Renal cortex interstitium (tissue), 11 donors: ENCODE measurements at regions not wholly inside any gene's neighbourhood (a gene's known extent, or its start where the extent isn't known, plus 50 kb on each side); places are given as distances from the start of the nearest gene placed in this dataset.

Source experiments
- DNase-seq, 11 donors: peaks; one replicate each; pipeline ENCODE4 v3.0.0-alpha.2; 2013; ENCODE audit warnings: low read depth in 9 of 11, low spot score in 4 of 11; ENCODE audit errors: extremely low read depth in 1 of 11

DNA sequence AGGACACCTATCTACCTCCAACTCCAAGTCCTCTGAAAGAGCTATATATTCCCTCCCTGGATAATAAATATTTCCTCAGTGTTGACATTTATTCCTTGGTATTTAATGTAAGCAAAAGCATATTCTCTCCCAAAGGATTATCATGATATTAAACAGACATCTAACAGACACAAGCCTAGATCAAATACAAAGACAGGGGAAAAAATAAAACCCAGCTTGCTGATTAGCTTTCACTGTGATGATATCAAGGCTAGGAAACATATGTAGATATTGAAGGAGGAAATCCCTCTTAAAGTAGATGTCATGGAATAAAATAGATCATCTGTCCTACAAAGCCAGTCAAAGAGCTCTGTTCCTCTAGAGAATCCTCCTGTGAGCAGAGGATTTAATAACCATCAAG lies 95.2 kb downstream of the CRPPA start:
- no peak for DNase-seq

- DNase-seq, result no peak
Observed at GRCh38 chr7:16323313-16323712, 98.0 kb downstream of the CRPPA start.

DNA sequence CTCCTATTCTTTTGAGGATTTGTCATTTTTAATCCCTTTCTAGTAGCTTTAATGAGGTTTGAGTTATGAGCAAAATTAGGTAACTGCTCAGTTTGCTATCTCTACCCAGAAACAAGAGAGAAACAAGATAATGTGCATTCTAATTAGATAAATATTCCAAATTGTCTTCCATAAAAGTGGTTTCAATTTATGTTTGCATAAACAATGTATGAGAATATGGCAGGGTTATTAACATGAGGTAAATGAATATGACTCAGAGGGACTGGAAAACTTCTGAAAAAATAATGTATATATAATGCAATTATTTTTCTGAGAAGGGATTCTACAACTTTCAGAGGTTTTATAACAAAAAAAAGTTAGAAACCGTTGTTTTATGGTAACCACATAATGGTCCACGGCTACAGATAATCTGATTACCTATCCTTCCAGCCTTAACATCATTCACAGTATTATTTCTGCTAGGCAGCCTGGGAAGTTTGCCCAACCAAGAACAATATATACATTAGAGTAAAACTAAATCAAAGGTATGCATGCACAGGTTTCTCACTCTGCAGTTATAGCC lies 101.2 kb downstream of the CRPPA start:
- no peak for DNase-seq

DNA sequence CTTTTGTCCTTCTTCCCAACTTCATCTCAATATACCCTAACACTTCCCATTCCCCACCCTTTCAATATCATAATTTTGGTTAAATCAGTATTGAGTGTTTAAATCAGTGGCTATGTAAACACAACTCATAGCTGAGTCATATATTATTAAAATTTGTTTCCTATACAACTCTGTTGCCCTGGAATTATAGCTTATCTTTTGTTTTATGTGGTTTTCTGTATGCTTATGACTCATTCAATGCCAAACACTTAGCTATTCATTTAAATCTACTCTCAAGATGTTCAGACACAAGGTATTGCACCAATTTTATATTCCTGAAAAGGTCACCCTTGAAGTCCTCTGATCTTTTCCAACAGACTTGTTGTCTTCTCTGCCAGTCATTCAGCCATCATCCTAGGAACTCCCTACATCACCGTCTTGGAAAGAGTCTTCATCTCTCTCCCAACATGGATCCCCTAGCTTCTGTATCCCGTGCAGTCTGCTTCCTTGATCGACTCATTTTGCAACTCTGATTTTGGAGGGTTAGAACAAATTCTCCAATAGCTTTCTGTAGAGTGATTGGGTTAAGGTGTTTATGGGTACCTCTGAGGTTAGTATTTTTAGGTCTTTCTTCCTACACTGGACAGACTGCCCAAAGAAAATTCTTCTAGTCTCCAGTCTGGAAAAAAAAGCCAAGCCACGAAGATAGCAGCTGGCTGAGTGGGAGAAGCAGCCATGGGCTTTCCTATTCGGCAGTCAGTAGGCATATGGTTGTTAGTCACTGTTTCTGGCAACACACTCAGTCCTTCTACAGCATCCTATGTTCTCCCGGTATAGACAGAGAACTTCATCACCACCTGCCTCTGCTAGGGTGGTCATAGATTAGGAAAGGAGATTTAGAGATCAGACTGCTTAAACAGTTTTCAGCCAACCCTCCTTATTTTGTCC lies 102.1 kb downstream of the CRPPA start:
- no peak for DNase-seq

- DNase-seq, result no peak
Observed at GRCh38 chr7:16318463-16318862, 102.9 kb downstream of the CRPPA start.

GRCh38 chr7:16317406-16317805 lies 103.9 kb downstream of the CRPPA start:
- DNase-seq, result no peak

- DNase-seq, result no peak
Observed at GRCh38 chr7:16315280-16315679, 106.1 kb downstream of the CRPPA start.

GRCh38 chr7:16309129-16309528 lies 112.2 kb downstream of the CRPPA start:
- DNase-seq, result no peak

DNA sequence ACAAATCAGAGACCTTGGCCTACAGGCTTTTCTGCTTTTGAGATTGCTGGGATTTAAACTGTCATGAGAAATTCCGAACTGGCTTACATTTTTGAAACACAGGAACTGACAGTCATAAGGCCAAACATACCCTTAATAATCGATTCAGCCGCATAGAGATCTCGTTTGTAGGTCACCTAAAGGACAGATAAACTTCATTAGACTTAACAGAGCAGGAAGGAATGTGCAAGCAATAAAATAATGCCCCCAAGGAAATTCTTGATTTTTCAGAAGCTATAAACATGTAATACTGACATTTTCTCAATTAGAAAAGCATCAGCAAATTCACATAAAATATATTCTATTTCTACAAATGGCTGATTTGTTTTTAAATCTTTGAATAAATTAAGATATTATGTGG lies 120.0 kb downstream of the CRPPA start:
- DNase-seq, result peak in 3 of 11 donors; percentile 11 to 23 (median 14)

DNA sequence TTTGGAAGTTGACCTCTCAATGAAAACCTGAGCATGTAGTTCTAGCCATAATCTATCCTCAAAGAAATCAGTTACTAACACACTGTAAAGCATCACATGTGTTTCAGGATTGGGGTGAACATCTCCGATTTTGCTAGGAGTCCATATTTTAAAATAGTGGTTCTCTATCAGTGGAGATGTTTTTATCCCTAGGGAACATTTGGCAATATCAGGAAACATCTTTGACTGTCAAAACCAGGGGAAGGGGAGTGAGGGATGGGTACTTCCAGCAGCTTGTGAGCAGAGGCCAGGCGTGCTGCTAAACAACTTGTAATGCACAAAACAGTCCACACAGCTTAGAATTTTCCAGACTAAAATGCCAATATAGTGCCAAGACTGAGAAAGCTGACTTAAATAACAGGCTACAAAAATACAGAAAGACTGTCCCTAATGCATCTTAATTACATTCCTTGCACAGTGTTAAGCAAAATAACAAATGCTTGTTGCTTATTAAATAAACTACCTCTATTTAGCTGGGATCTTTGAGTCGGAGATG lies 120.9 kb downstream of the CRPPA start:
- no peak for DNase-seq

DNA sequence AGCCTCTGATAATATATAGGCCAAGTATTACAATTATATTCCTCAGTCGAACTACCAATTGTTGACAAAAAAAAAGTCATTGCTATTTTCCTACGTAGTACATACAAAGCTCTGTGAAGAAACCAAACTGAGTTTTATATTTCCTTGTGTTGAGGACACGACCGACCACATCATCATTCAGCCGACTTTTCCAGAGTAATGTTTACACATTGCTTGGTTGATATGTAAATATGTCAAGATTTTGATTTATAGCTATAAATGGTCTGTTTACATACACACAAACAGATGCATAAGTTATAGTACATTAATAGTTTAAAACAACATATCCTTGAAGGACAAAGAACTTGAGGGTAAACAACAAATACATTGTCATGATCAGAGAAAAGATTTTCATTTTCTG lies 121.5 kb downstream of the CRPPA start:
- no peak for DNase-seq

GRCh38 chr7:16298221-16298620 lies 123.1 kb downstream of the CRPPA start:
- DNase-seq, result no peak

GRCh38 chr7:16295558-16295957 lies 125.8 kb downstream of the CRPPA start:
- DNase-seq, result no peak

DNA sequence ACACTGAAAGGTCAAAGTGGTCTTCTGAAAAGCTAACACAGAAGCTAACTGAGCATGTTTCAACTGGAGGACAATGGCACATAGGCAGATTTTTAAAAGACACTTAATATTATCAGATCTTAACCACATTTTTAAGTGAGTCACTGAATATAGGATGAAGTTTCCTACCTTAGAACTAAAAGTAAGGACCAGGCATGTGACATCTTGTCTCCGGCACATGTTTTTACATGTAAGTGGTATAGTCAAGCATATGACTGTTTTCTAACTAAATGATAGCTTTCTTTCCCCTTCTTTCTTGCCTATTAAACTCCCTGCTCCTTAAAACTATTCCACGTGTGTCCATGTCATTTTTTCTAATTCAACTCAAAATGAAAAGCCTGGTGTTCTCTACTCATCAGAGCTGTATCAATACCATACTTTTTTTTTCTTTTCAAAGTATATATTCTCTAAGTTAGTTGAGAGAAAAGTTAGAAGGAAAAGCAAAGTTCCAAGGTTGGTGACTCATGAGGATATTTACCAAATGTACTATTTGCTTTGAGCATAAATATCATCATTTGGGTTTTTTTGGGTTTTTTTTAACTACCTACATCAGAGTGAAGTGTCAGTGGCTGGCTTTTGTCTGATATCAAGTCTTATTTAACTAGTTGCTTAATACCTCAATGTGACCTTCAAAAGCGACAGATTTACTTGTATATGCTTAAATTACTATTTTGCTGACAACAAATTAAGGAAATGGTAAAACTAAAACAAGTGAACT lies 127.5 kb downstream of the CRPPA start:
- DNase-seq, result no peak

DNA sequence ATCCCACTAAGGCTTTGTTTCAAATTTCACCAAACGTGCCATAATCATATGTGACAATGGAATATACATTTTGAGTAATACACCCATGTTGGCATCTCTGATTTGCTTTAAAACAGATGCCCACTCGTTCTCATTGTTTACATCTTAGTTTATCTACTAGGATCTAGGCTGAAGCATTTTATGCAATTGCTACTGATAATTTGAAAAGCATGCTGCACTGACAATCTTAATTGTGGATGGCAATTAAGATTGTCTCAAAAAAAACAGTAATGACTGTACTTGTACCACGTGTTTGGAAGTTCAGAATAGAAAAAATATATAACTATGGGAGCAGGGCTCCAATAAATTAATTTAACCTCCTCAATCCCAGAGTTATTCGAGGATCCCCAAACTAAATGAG lies 136.8 kb downstream of the CRPPA start:
- no peak for DNase-seq

GRCh38 chr7:16278167-16278787 lies 143.1 kb downstream of the CRPPA start:
- no peak for DNase-seq

- DNase-seq, result no peak
Observed at GRCh38 chr7:16271990-16272665, 149.2 kb downstream of the CRPPA start.

DNA sequence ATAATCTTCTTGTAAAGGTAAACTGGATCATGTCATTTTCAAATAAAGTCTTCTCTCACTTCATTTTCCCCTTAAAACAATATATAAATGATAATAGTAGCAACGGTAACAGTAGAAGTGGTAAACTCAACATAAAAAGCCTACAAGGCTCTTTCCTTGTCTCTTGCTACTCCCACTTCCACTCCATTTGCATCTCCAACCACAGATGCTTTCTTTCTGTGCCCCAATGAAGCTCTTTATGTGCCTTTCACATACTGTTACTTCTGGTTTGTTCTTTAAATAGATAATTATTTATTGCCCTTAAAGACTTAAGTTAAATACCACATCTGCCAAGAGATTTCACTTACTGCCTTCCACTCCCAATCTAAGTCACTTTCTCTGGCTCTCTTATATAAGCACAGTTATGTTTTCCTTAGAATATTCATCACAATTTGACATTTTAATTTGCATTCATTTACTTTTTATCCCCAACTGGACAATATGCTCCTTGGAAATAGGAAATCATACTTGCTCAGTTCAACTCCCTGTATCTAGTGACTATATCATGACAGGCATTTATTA lies 149.9 kb downstream of the CRPPA start:
- peak in 10 of 11 donors; percentile 4 to 36 (median 16) for DNase-seq
